ENCODE measurements at regions not wholly inside any gene's neighbourhood (a gene's known extent, or its start where the extent isn't known, plus 50 kb on each side); places are given as distances from the start of the nearest gene placed in this dataset.

- no peak for DNase-seq
Observed at GRCh38 chr5:54740141-54740540, 222.6 kb downstream of the SNX18 start.

DNA sequence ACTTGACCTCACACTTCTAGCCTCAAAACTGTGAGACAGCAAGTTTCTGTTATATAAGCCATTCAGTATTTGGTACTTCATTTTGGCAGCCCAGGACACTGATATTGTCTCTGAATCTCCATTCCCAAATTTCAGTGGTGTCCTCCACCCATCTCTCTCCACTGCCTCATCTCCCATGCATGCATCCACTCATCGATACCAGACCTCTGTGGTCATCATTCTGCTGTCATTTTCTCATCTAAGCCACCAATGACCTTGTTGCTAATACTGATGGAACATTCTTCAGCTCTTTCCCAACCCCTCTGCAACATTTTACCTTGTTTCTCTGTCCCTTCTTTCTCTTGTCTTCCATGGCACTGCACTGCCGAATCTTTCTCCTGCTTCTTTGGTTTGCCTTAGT, 221.8 kb downstream of the SNX18 start:
- no peak for DNase-seq

GRCh38 chr5:54738973-54739367, 221.4 kb downstream of the SNX18 start:
- no peak for DNase-seq

GRCh38 chr5:54738118-54738972, 220.8 kb downstream of the SNX18 start:
- no peak for DNase-seq

GRCh38 chr5:54736003-54736797, 218.6 kb downstream of the SNX18 start:
- DNase-seq: no peak

GRCh38 chr5:54733101-54733500, 215.5 kb downstream of the SNX18 start:
- no peak for DNase-seq

DNA sequence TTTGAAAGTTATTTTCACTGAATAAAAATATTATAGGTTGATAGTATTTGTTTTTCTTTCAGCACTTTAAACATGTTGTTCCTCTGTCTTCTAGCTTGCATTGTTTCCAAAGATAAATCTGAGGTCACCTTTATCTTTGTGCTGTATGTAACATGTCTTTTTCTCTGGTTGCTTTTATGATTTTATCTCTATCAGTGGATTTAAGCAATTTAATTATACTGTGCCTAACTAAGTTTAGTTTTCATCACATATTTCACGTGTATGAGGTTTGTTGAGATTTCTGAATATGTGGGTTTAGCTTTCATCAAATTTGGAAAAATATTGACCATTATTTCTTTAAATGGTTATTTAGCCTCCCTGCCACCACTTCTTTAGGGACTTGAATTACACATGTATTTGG, 214.5 kb downstream of the SNX18 start:
- DNase-seq: no peak

GRCh38 chr5:54728588-54728915, 211.0 kb downstream of the SNX18 start:
- no peak for DNase-seq

GRCh38 chr5:54727874-54728587, 210.5 kb downstream of the SNX18 start:
- no peak for DNase-seq

DNA sequence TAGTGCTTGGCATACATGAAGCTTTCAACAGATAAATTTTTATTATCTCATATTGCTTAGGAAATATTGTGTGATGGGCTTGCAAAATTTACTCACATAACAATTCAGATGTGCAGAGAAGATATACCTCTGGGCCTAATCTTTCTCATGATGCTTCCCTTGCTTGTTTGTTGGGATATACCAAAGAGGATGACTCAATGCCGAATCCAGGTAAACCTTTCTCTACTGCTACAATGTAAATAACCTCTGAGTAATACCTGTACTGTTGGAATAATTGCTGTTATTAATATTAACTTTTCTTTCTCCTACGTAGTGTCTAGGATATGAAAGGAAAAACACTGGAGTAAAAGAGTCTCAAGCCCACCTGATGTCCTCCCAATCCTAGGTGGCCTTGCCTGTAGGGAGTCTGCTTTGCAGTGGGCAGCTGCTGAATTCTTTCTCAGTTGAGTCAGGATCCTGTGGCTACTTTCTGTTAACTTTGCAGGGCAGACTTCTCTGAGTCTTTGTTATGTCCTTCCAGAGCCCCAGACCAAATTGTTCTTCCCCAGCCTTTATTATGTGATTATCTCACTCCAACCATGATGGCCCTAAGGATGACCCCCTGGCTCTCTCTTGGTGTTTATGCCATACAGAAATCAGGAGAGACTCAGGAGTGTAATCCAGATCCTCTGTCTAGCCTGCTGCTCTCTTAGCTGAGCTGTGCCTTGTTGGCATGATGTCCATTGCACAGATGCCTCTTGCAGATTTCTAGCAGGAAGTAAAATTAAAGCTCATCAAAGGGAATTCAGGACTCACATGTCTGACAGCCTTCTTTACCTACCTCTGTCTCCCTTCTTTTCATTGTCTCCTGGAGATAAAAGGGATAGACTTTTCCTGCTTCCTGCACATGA, 208.1 kb downstream of the SNX18 start:
- no peak for DNase-seq

- no peak for DNase-seq
Observed at GRCh38 chr5:54722846-54723433, 205.4 kb downstream of the SNX18 start.

DNA sequence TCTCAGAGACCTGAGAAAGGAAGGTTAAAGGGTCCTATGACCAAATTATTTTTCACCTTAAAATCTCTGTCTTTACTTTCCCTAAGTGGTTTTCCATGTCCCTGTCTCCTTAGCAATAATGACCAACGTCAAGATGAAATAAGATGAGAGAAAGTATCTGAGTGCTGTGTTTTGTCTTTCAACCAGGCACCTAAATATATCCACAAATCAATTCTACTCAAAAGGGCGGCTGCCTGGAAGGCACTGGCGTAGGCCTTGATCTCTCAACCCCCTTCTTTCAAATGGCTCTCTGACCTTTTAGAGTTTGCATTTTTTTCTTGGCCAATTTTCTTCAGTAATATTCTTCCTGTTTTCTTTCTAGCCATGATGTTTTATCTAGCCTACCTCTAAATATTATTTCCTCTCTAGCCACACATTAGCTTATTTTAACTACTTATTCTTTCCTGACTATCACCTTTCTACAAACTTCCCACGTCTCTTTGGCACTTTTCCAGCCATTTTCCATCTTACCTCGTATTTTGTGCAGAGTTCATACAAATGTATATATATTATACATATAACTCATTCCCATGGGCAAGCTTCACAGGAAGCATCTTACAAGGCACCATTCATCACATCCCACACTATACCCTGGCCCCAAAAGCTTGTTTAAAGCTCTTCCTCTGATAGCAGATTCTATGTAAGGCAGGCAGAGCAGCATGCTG, 204.5 kb downstream of the SNX18 start:
- no peak for DNase-seq

- DNase-seq: no peak
Observed at GRCh38 chr5:54721116-54721515, 203.6 kb downstream of the SNX18 start.

GRCh38 chr5:54720341-54720740, 202.8 kb downstream of the SNX18 start:
- DNase-seq: no peak

GRCh38 chr5:54719384-54720283, 202.1 kb downstream of the SNX18 start:
- no peak for DNase-seq

GRCh38 chr5:54718656-54719055, 201.1 kb downstream of the SNX18 start:
- DNase-seq: no peak

- DNase-seq: no peak
Observed at GRCh38 chr5:54717870-54718269, 200.3 kb downstream of the SNX18 start.

- DNase-seq: no peak
Observed at GRCh38 chr5:54717459-54717858, 199.9 kb downstream of the SNX18 start.

DNA sequence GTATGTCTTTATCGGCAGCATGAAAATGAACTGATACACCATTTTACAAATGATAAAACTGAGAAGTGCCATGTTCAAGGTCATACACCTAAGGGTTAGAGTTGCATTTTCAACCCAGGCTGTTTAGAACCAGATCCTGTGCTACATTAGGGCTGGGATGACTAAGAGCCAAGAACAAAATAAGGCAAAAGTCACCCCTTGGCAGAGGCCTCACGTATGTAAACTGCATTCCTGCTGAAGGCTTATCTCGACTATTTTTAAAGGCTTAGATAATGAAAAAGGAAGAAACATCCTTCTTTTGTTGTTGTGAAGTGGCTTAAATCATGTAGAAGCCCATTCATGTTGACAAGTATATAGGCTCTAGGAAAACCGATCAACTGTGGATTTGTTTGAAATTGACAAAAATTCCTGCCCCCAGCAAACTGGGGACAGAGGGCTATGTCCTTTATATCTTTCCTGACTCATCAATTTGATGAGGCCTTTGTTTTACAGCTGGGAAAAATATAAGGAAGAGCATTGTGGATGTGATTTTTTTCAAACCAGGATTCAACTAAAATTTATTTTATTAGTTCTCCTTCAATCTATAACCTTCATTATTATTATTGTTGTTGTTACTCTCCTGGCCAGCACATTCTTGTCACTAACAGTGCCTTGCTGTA, 196.5 kb downstream of the SNX18 start:
- no peak for DNase-seq

DNA sequence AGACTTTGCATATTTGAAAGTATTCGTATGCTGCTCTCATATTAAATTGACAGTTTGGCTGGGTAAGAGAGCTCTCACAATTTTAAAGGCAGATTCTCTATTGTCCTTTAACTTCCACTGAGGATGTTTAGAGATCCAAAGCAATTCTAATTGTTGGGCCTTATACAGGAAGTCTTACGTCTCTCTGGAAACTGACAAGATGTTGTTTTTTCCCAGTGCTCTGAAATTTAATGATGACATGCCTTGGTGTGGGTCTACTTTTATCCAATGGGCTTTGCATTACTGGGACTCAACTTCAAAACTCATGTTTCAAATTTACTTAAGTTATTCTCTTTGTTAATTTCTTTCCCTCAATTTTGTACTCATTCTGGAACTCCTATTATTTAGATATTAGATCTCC, 191.5 kb downstream of the SNX18 start:
- DNase-seq: no peak
